Adrenal gland (tissue), 5 donors: ENCODE measurements at regions not wholly inside any gene's neighbourhood (a gene's known extent, or its start where the extent isn't known, plus 50 kb on each side); places are given as distances from the start of the nearest gene placed in this dataset.

Experiments used
- CTCF ChIP-seq, 6 experiments: fragments of 450-650 bp in 4 of 6; fragments of 200-600 bp in 2 of 6; sonication (generic) in 1 of 6; IDR thresholded peaks; 1 replicate in 5 of 6; 2 replicates in 1 of 6; pipeline versions ENCODE4 v1.5.1 to v1.8.0; 2016 to 2021; ENCODE audit warnings: antibody characterized with exemption in 6 of 6, mild to moderate bottlenecking in 2 of 6, moderate library complexity in 1 of 6
- POLR2A ChIP-seq, 2 donors: fragments of 450-650 bp; IDR thresholded peaks; one replicate each; pipeline ENCODE4 v1.6.1; 2017; ENCODE audit warnings: antibody characterized with exemption in 2 of 2, mild to moderate bottlenecking in 2 of 2, moderate library complexity in 1 of 2
- donor health status: DM: no; HTN: no; CAD: no.

GRCh38 chr12:92988622-92989130 lies 59.6 kb upstream of the EEA1 start:
- TF ChIP-seq CTCF (IDR thresholded peaks at IDR 0.05): no peak
- no peak for TF ChIP-seq POLR2A (IDR thresholded peaks at IDR 0.05)
